Sigmoid colon (tissue), 4 donors: ENCODE measurements at regions not wholly inside any gene's neighbourhood (a gene's known extent, or its start where the extent isn't known, plus 50 kb on each side); places are given as distances from the start of the nearest gene placed in this dataset.

Experiments
- EP300 ChIP-seq, 4 donors: sonication (generic); formaldehyde crosslinking; IDR thresholded peaks; one replicate each; pipeline ENCODE4 v1.6.1; 2017; ENCODE audit warnings: antibody characterized with exemption in 4 of 4
- POLR2A ChIP-seq, 2 donors: fragments of 450-650 bp; IDR thresholded peaks; one replicate each; pipeline ENCODE4 v1.6.1; 2016; ENCODE audit warnings: antibody characterized with exemption in 2 of 2, mild to moderate bottlenecking in 2 of 2, moderate library complexity in 2 of 2
- POLR2AphosphoS5 ChIP-seq, 4 donors: sonication (generic); formaldehyde crosslinking; IDR thresholded peaks; one replicate each; pipeline ENCODE4 v1.6.1; 2017; ENCODE audit warnings: antibody characterized with exemption in 4 of 4
- TF ChIP-seq, protein P1 (sequence below), 4 experiments: fragments of 450-650 bp in 3 of 4; fragments of 200-600 bp in 1 of 4; IDR thresholded peaks; one replicate each; pipeline ENCODE4 v1.5.1; 2016 to 2019; ENCODE audit warnings: antibody characterized with exemption in 4 of 4, mild to moderate bottlenecking in 3 of 4, moderate library complexity in 2 of 4

DNA sequence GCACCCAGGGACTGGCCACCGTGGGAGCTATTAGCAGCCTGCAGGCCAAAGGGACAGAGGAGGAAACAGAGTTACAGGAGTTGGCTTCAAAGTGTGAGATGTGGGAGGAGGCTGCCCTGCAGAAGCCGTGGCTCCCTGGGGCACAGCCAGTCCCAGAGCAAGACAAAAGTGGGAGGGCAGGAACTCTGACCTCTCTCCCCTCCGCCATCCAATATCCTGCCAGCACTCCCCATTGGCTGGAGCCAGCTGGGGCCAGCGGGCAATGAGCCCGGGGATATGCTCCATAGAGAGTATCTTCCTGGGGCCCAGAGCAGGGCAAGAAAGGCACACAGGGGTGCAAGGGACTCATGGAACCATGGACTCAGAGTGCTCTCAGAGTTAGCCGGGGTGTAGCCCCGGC lies 143.1 kb downstream of the INHBB start:
- TF ChIP-seq, protein P1, sequence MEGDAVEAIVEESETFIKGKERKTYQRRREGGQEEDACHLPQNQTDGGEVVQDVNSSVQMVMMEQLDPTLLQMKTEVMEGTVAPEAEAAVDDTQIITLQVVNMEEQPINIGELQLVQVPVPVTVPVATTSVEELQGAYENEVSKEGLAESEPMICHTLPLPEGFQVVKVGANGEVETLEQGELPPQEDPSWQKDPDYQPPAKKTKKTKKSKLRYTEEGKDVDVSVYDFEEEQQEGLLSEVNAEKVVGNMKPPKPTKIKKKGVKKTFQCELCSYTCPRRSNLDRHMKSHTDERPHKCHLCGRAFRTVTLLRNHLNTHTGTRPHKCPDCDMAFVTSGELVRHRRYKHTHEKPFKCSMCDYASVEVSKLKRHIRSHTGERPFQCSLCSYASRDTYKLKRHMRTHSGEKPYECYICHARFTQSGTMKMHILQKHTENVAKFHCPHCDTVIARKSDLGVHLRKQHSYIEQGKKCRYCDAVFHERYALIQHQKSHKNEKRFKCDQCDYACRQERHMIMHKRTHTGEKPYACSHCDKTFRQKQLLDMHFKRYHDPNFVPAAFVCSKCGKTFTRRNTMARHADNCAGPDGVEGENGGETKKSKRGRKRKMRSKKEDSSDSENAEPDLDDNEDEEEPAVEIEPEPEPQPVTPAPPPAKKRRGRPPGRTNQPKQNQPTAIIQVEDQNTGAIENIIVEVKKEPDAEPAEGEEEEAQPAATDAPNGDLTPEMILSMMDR (IDR thresholded peaks at IDR 0.05), result no peak
- no peak for TF ChIP-seq EP300 (IDR thresholded peaks at IDR 0.05)
- no peak for TF ChIP-seq POLR2AphosphoS5 (IDR thresholded peaks at IDR 0.05)
- TF ChIP-seq POLR2A (IDR thresholded peaks at IDR 0.05), result no peak
